Lung (tissue), 12 donors: ENCODE measurements at regions not wholly inside any gene's neighbourhood (a gene's known extent, or its start where the extent isn't known, plus 50 kb on each side); places are given as distances from the start of the nearest gene placed in this dataset. TPM values are rescaled to one million over a fixed set of nuclear protein-coding genes. Genes with fewer than 3 reads are reported as not detected.

Source experiments
- ATAC-seq: fragments of 200-7000 bp; cut with Tn5 transposase; one replicate; pipeline ENCODE4 v1.9.1; 2020; ENCODE audit warnings: moderate number of reproducible peaks; ENCODE audit not compliant: insufficient read depth, low FRiP score
- DNase-seq, 3 donors: peaks; one replicate each; pipeline ENCODE4 v3.0.0-alpha.2; 2013 to 2017
- H3K27ac ChIP-seq, 2 donors: one replicate each; pipeline ENCODE4 v1.5.1; 2013; ENCODE audit warnings: mild to moderate bottlenecking in 2 of 2, moderate library complexity in 2 of 2, control low read depth in 1 of 2, inconsistent platforms in 1 of 2, low read depth in 1 of 2, low read length in 1 of 2
- H3K27me3 ChIP-seq, 3 donors: one replicate each; pipeline ENCODE4 v1.5.1; 2013; ENCODE audit warnings: low read length in 2 of 3; ENCODE audit not compliant: control insufficient read depth in 3 of 3, insufficient read depth in 3 of 3
- H3K36me3 ChIP-seq, 4 donors: one replicate each; pipeline ENCODE4 v1.5.1; 2013; ENCODE audit warnings: low read length in 4 of 4, mild to moderate bottlenecking in 1 of 4, moderate library complexity in 1 of 4; ENCODE audit not compliant: control insufficient read depth in 4 of 4, insufficient read depth in 4 of 4
- H3K4me1 ChIP-seq, 5 donors: one replicate each; pipeline ENCODE4 v1.5.1; 2013; ENCODE audit warnings: low read length in 5 of 5, mild to moderate bottlenecking in 2 of 5, moderate library complexity in 1 of 5; ENCODE audit not compliant: control insufficient read depth in 5 of 5, insufficient read depth in 5 of 5
- H3K4me3 ChIP-seq: one replicate; pipeline ENCODE4 v1.5.1; 2013; ENCODE audit warnings: mild to moderate bottlenecking, control low read depth, moderate library complexity
- H3K9ac ChIP-seq, 2 donors: one replicate each; pipeline ENCODE4 v1.5.1; 2013; ENCODE audit warnings: low read length in 2 of 2, control low read depth in 1 of 2; ENCODE audit not compliant: insufficient read depth in 1 of 2
- H3K9me3 ChIP-seq, 4 donors: one replicate each; pipeline ENCODE4 v1.5.1; 2013; ENCODE audit warnings: low read length in 3 of 4, mild to moderate bottlenecking in 1 of 4, moderate library complexity in 1 of 4; ENCODE audit not compliant: control insufficient read depth in 4 of 4, insufficient read depth in 3 of 4
- CTCF ChIP-seq: IDR thresholded peaks from 2 replicates; pipeline ENCODE4 v1.5.1; 2012; ENCODE audit warnings: mild to moderate bottlenecking; ENCODE audit errors: control extremely low read depth, extremely low read depth
- WGBS, 2 donors: extraction: QIAGEN DNeasy Blood & Tissue Kit; methylation state at CpG; one replicate each; pipeline ENCODE4 v1.1.7; 2013; 5-methylcytosine and 5-hydroxymethylcytosine counted together
- small RNA-seq: library from RNA; depleted of rRNA; stranded (forward); fragments of <200 nt; gene quantifications from one replicate; pipeline ENCODE3, GENCODE V24; 2014; ENCODE audit warnings: low replicate concordance
- donor health status: control.
- donor health status: control.
- donor health status: Bipolar disorder and iron deficiency.
- donor health status: healthy.
- donor health status: DM: yes; HTN: yes; CAD: no.

- H3K27ac ChIP-seq: no peak overlapping the region
- peaks cover 0 to 8% (median 0%) of the 10 kb centered on the region in 5 donors for H3K4me1 ChIP-seq
- no peak overlapping the region for H3K4me3 ChIP-seq
- H3K27me3 ChIP-seq: no peaks in the 10 kb centered on the region
- no peak for ATAC-seq
- H3K9me3 ChIP-seq: peaks cover 0 to 2% (median under 1%) of the 10 kb centered on the region in 4 donors
- H3K9ac ChIP-seq: no peak overlapping the region
- 92 to 94% methylated on average over 2 of the region's 2 CpGs for WGBS, 2 donors
- H3K36me3 ChIP-seq: no peaks in the 10 kb centered on the region
- DNase-seq: no peak
- TF ChIP-seq CTCF: no peak
Measured at GRCh38 chr6:15714658-15715057, 51.8 kb upstream of the DTNBP1 start.

GRCh38 chr6:15713325-15713724 lies 50.5 kb upstream of the DTNBP1 start:
- TF ChIP-seq CTCF: no peak
- Histone ChIP-seq H3K27me3 (no peaks in the 10 kb centered on the region), H3K36me3 (no peaks in the 10 kb centered on the region), H3K27ac (no peak overlapping the region), H3K9ac (no peak overlapping the region), H3K9me3 (peaks cover 0 to 2% (median under 1%) of the 10 kb centered on the region in 4 donors), H3K4me1 (peaks cover 0 to 8% (median 0%) of the 10 kb centered on the region in 5 donors), H3K4me3 (no peak overlapping the region)
- DNase-seq (no peak), ATAC-seq (no peak)
- 65 to 81% methylated on average over 3 of the region's 3 CpGs for WGBS, 2 donors

- peaks cover 0 to 8% (median 0%) of the 10 kb centered on the region in 5 donors for H3K4me1 ChIP-seq
- no peaks in the 10 kb centered on the region for H3K36me3 ChIP-seq
- TF ChIP-seq CTCF: no peak
- no peak overlapping the region for H3K27ac ChIP-seq
- H3K9ac ChIP-seq: no peak overlapping the region
- ATAC-seq (no peak), DNase-seq (peak in 2 of 3 donors; percentile 63 to 88)
- H3K27me3 ChIP-seq: no peaks in the 10 kb centered on the region
- H3K9me3 ChIP-seq: peaks cover 0 to 2% (median under 1%) of the 10 kb centered on the region in 4 donors
- 53 to 78% methylated on average over 1 of the region's 1 CpG for WGBS, 2 donors
- no peak overlapping the region for H3K4me3 ChIP-seq
Measured at GRCh38 chr6:15712797-15713196, 50.0 kb upstream of the DTNBP1 start.

Small RNA genes in the stretch of these regions (small RNA-seq; reads per million reads assigned to genes)
- not detected for gene AL365265.1
